Neural cell (in vitro differentiated cells): ENCODE measurements at regions not wholly inside any gene's neighbourhood (a gene's known extent, or its start where the extent isn't known, plus 50 kb on each side); places are given as distances from the start of the nearest gene placed in this dataset.

ENCODE experiments used
- CTCF ChIP-seq: fragments of 450-650 bp; IDR thresholded peaks from 2 replicates; pipeline ENCODE4 v1.5.1; 2014; ENCODE audit warnings: antibody characterized with exemption, mild to moderate bottlenecking, moderate library complexity; ENCODE audit not compliant: poor library complexity, severe bottlenecking
- EP300 ChIP-seq: fragments of 450-650 bp; conservative IDR thresholded peaks from 2 replicates; pipeline ENCODE4 v1.6.1; 2014; ENCODE audit warnings: antibody characterized with exemption, mild to moderate bottlenecking, moderate library complexity; ENCODE audit not compliant: poor library complexity, severe bottlenecking
- EZH2 ChIP-seq: fragments of 200-600, 300-800 bp; shearing (Covaris generic), sonication (generic); IDR thresholded peaks from 2 replicates; pipeline ENCODE4 v1.6.1; 2014; ENCODE audit warnings: antibody characterized with exemption, low read length, borderline replicate concordance, mild to moderate bottlenecking; ENCODE audit not compliant: insufficient read depth, poor library complexity, severe bottlenecking
- MXI1 ChIP-seq: fragments of 450-650 bp; conservative IDR thresholded peaks from 2 replicates; pipeline ENCODE4 v1.6.1; 2014; ENCODE audit warnings: antibody characterized with exemption, mild to moderate bottlenecking; ENCODE audit not compliant: poor library complexity, severe bottlenecking
- POLR2AphosphoS5 ChIP-seq: IDR thresholded peaks from 2 replicates; pipeline ENCODE4 v1.6.1; 2012
- RAD21 ChIP-seq: fragments of 450-650 bp; conservative IDR thresholded peaks from 2 replicates; pipeline ENCODE4 v1.6.1; 2014; ENCODE audit warnings: antibody characterized with exemption, mild to moderate bottlenecking, moderate library complexity
- REST ChIP-seq: IDR thresholded peaks from 2 replicates; pipeline ENCODE4 v1.6.1; 2012; ENCODE audit warnings: borderline replicate concordance
- SMC3 ChIP-seq: fragments of 450-650 bp; conservative IDR thresholded peaks from 2 replicates; pipeline ENCODE4 v1.6.1; 2014; ENCODE audit warnings: antibody characterized with exemption, mild to moderate bottlenecking, moderate library complexity; ENCODE audit not compliant: poor library complexity
- TAF1 ChIP-seq: IDR thresholded peaks from 2 replicates; pipeline ENCODE4 v1.6.1; 2012; ENCODE audit warnings: low read depth

- TF ChIP-seq CTCF = no peak
- TF ChIP-seq RAD21 = no peak
- TF ChIP-seq TAF1 = no peak
- TF ChIP-seq POLR2AphosphoS5 = no peak
- TF ChIP-seq REST = no peak
- no peak for TF ChIP-seq EP300
- no peak for TF ChIP-seq MXI1
- TF ChIP-seq EZH2 = no peak
- no peak for TF ChIP-seq SMC3
Measured at GRCh38 chr1:4584449-4584848, 70.0 kb upstream of the AJAP1 start.
